K562 (cell line): ENCODE measurements at regions not wholly inside any gene's neighbourhood (a gene's known extent, or its start where the extent isn't known, plus 50 kb on each side); places are given as distances from the start of the nearest gene placed in this dataset.
A peak's percentile ranks its signal among the peaks of the same experiment; 100 is the strongest.

Experiments
- ATAC-seq: fragments of 200-7000 bp; cut with Tn5 transposase; 3 replicates; pipeline ENCODE4 v1.9.1; 2020; ENCODE audit warnings: moderate library complexity
- BruUV-seq: library from RNA; stranded (reverse); fragments of 400-500 nt; replicated peaks from 2 replicates; lab custom pipeline; 2021; lab: Mats Ljungman, UMichigan
- CTCF ChIA-PET: fragments of 300-600 bp; formaldehyde crosslinking; extraction: SDS; loops from one replicate; lab custom pipeline; 2021; ENCODE audit warnings: low intra/inter-chr PET ratio; lab: Yijun Ruan, JAX
- POLR2A ChIA-PET: fragments of 300-600, 350-650 bp; sonication (Branson Sonifier 250); formaldehyde crosslinking; extraction: SDS; loops from one replicate; lab custom pipeline; 2021; ENCODE audit warnings: antibody characterized with exemption, inconsistent platforms; lab: Yijun Ruan, JAX
- DNase-seq, 4 experiments: peaks; one replicate each; pipeline versions ENCODE4 v3.0.0 to v3.0.0-alpha.2; 2011 to 2018; ENCODE audit warnings: low spot score in 3 of 4, mixed read lengths in 3 of 4; ENCODE audit errors: extremely low read depth in 1 of 4
- FAIRE-seq: peaks from 2 replicates; lab custom pipeline; 2011; peaks lifted over from hg19 to GRCh38; lab: Jason Lieb, UNC
- H2AFZ ChIP-seq: 2 replicates; pipeline ENCODE4 v1.6.0; 2011; ENCODE audit warnings: low read depth, low read length, control low read depth, inconsistent platforms
- H3K27ac ChIP-seq: fragments of 200-600 bp; 3 replicates; pipeline ENCODE4 v1.8.0; 2011; ENCODE audit warnings: low read depth, mild to moderate bottlenecking, control low read depth, inconsistent platforms, low read length, moderate library complexity, mixed read lengths; ENCODE audit errors: extremely low read depth
- H3K27me3 ChIP-seq, 2 experiments: fragments of 300-600 bp in 1 of 2; 2 replicates in 1 of 2; 3 replicates in 1 of 2; pipeline versions ENCODE4 v1.6.0 to v1.8.0; 2011; ENCODE audit warnings: inconsistent platforms in 2 of 2, low read length in 2 of 2, mild to moderate bottlenecking in 1 of 2, mixed read lengths in 1 of 2, moderate library complexity in 1 of 2; ENCODE audit not compliant: control insufficient read depth in 2 of 2, insufficient read depth in 2 of 2
- H3K36me3 ChIP-seq: fragments of 300-600 bp; 3 replicates; pipeline ENCODE4 v1.8.0; 2011; ENCODE audit warnings: mild to moderate bottlenecking, low read length, inconsistent platforms; ENCODE audit not compliant: control insufficient read depth, insufficient read depth
- H3K4me1 ChIP-seq, 2 experiments: fragments of 200-600 bp in 1 of 2; replicated peaks in 1 of 2; 2 replicates in 1 of 2; 3 replicates in 1 of 2; pipeline versions ENCODE4 v1.5.1 to v1.8.0; 2011; ENCODE audit warnings: inconsistent platforms in 2 of 2, low read length in 2 of 2, mild to moderate bottlenecking in 1 of 2, mixed read lengths in 1 of 2, moderate library complexity in 1 of 2; ENCODE audit not compliant: control insufficient read depth in 2 of 2, insufficient read depth in 2 of 2
- H3K4me2 ChIP-seq: 2 replicates; pipeline ENCODE4 v1.6.1; 2011; ENCODE audit warnings: low read length, control low read depth, inconsistent platforms, mixed read lengths; ENCODE audit not compliant: insufficient read depth
- H3K4me3 ChIP-seq: fragments of 200-600 bp; sonication (generic), shearing (Covaris generic); 2 replicates; pipeline ENCODE4 v1.5.1; 2016; ENCODE audit warnings: control low read depth, inconsistent platforms
- H3K79me2 ChIP-seq: fragments of 200-600 bp; 3 replicates; pipeline ENCODE4 v1.8.0; 2011; ENCODE audit warnings: low read length, inconsistent platforms; ENCODE audit not compliant: control insufficient read depth, insufficient read depth
- H3K9ac ChIP-seq, 2 experiments: 2 replicates each; pipeline versions ENCODE4 v1.6.0 to v1.6.1; 2011; ENCODE audit warnings: low read depth in 2 of 2, low read length in 2 of 2, control low read depth in 1 of 2, inconsistent platforms in 1 of 2, mild to moderate bottlenecking in 1 of 2, mixed read lengths in 1 of 2; ENCODE audit not compliant: insufficient read depth in 1 of 2
- H3K9me1 ChIP-seq: one replicate; pipeline ENCODE4 v1.6.0; 2011; ENCODE audit warnings: inconsistent platforms, mild to moderate bottlenecking, low read length, moderate library complexity; ENCODE audit not compliant: control insufficient read depth, insufficient read depth
- H3K9me3 ChIP-seq: replicated peaks from 2 replicates; pipeline ENCODE4 v1.5.1; 2011; ENCODE audit warnings: low read depth, low read length, inconsistent platforms; ENCODE audit not compliant: control insufficient read depth, insufficient read depth
- H4K20me1 ChIP-seq: replicated peaks from 2 replicates; pipeline ENCODE4 v1.6.1; 2011; ENCODE audit warnings: low read length, inconsistent platforms, mixed read lengths; ENCODE audit not compliant: control insufficient read depth, insufficient read depth
- BCLAF1 ChIP-seq, 2 experiments: fragments of 450-650 bp in 1 of 2; IDR thresholded peaks; 2 replicates each; pipeline ENCODE4 v1.6.1; 2011 to 2017; ENCODE audit warnings: low read depth in 2 of 2, antibody characterized with exemption in 1 of 2, borderline replicate concordance in 1 of 2, low read length in 1 of 2, mild to moderate bottlenecking in 1 of 2, mixed read lengths in 1 of 2; ENCODE audit not compliant: control insufficient read depth in 1 of 2
- BRF1 ChIP-seq: IDR thresholded peaks from 3 replicates; pipeline ENCODE4 v1.6.1; 2011; ENCODE audit warnings: borderline replicate concordance, mild to moderate bottlenecking; ENCODE audit not compliant: insufficient read length; ENCODE audit errors: extremely low read depth
- DEAF1 ChIP-seq: fragments of 450-650 bp; formaldehyde crosslinking; IDR thresholded peaks from 2 replicates; pipeline ENCODE4 v1.4.0; 2020; ENCODE audit warnings: mild to moderate bottlenecking, moderate library complexity
- ETV5 ChIP-seq: sonication (generic); formaldehyde crosslinking; IDR thresholded peaks from 2 replicates; pipeline ENCODE4 v1.4.0; 2020; ENCODE audit warnings: low read depth, mild to moderate bottlenecking, missing genetic modification reagents
- JUND ChIP-seq, 2 experiments: IDR thresholded peaks; 2 replicates in 1 of 2; 3 replicates in 1 of 2; pipeline ENCODE4 v1.6.1; 2011; ENCODE audit warnings: borderline replicate concordance in 2 of 2, low read depth in 2 of 2, low read length in 2 of 2, improper control_type of control experiment in 1 of 2, missing biosample characterization in 1 of 2, missing genetic modification characterization in 1 of 2, missing genetic modification reagents in 1 of 2
- MYBL2 ChIP-seq, 2 experiments: fragments of 450-650 bp in 1 of 2; sonication (generic) in 1 of 2; formaldehyde crosslinking in 1 of 2; IDR thresholded peaks; 2 replicates each; pipeline versions ENCODE4 v1.6.1 to v1.8.1; 2017 to 2022; ENCODE audit warnings: borderline replicate concordance in 1 of 2, inconsistent platforms in 1 of 2, low read depth in 1 of 2, mild to moderate bottlenecking in 1 of 2, missing genetic modification reagents in 1 of 2, moderate library complexity in 1 of 2
- NFYB ChIP-seq: IDR thresholded peaks from 2 replicates; pipeline ENCODE4 v1.6.1; 2011; ENCODE audit warnings: mild to moderate bottlenecking, moderate library complexity; ENCODE audit not compliant: insufficient read length; ENCODE audit errors: extremely low read depth
- RBBP5 ChIP-seq: fragments of 200-600 bp; sonication (generic); IDR thresholded peaks from 2 replicates; pipeline ENCODE4 v1.6.1; 2012; ENCODE audit warnings: borderline replicate concordance, mild to moderate bottlenecking, low read length, control low read depth, inconsistent platforms; ENCODE audit not compliant: insufficient read depth, poor library complexity, severe bottlenecking
- SMARCA4 ChIP-seq: fragments of 450-650 bp; IDR thresholded peaks from 2 replicates; pipeline ENCODE4 v1.6.1; 2016
- TRIM24 ChIP-seq, 2 experiments: fragments of 450-650 bp; IDR thresholded peaks; 2 replicates each; pipeline ENCODE4 v1.6.1; 2016
- ZHX1 ChIP-seq: fragments of 150-350 bp; conservative IDR thresholded peaks from 2 replicates; pipeline ENCODE4 v1.6.1; 2014; ENCODE audit warnings: low read length
- ZNF75A ChIP-seq: fragments of 450-650 bp; formaldehyde crosslinking; IDR thresholded peaks from 2 replicates; pipeline ENCODE4 v1.4.0; 2020; ENCODE audit warnings: mild to moderate bottlenecking
- WGBS: fragments of 100-300 bp; shearing (Covaris generic); methylation state at CpG from one replicate; pipeline ENCODE4 v1.1.6; 2016; ENCODE audit warnings: low coverage, mixed read lengths; ENCODE audit not compliant: insufficient coverage; ENCODE audit errors: missing lambda C conversion rate; 5-methylcytosine and 5-hydroxymethylcytosine counted together
- in situ Hi-C: fragments of 300-500 bp; cut with MboI; formaldehyde crosslinking; loops from 4 replicates; pipeline ENCODE4 v1.15.0; 2018; ENCODE audit warnings: inconsistent platforms, mixed read lengths
- intact Hi-C: fragments of 100-400 bp; cut with micrococcal nuclease; formaldehyde crosslinking; loops from 2 replicates; pipeline ENCODE4 v1.14.2; 2022

- H3K36me3 ChIP-seq, result no peaks in the 10 kb centered on the region
- no TSS peak for BruUV-seq
- H4K20me1 ChIP-seq, result no peaks in the 10 kb centered on the region
- DNase-seq (no peak), ATAC-seq (no peak), FAIRE-seq (peak; percentile 11)
- ChIA-PET POLR2A (interaction anchor here (0.8 kb wide), 2 partner anchors 14 to 20 kb away, joined by 3 to 4 read pairs; no protein-coding TSS in a partner anchor), CTCF (no interaction called here)
- in situ Hi-C loops (no loop called here), intact Hi-C loops (no loop called here)
- TF ChIP-seq BCLAF1 (IDR thresholded peaks at IDR 0.05; ENCODE audit: borderline replicate concordance in 1 of 2, control insufficient read depth in 1 of 2, low read depth in 2 of 2, low read length in 1 of 2) (no peak), DEAF1 (CRISPR knock-in tag) (no peak), ETV5 (no peak), NFYB (no peak), RBBP5 (no peak), BRF1 (no peak), MYBL2 (IDR thresholded peaks at IDR 0.05; ENCODE audit: low read depth) (no peak), MYBL2 (CRISPR knock-in tag; IDR thresholded peaks at IDR 0.05; ENCODE audit: borderline replicate concordance) (no peak), TRIM24 (IDR thresholded peaks at IDR 0.05) (no peak), ZNF75A (CRISPR knock-in tag) (no peak), ZHX1 (no peak), SMARCA4 (no peak), JUND (IDR thresholded peaks at IDR 0.05; ENCODE audit: borderline replicate concordance, low read depth, low read length) (no peak), JUND (tag; IDR thresholded peaks at IDR 0.05; ENCODE audit: borderline replicate concordance, low read depth, low read length) (no peak)
- H3K4me3 ChIP-seq, result no peak overlapping the region
- no peaks in the 10 kb centered on the region; a peak in 1 of 5 replicates for H3K27me3 ChIP-seq
- H3K27ac ChIP-seq, result no peak overlapping the region
- H3K4me2 ChIP-seq, result no peak overlapping the region
- H3K9me1 ChIP-seq, result no peaks in the 10 kb centered on the region
- no peak overlapping the region for H3K9ac ChIP-seq
- no peaks in the 10 kb centered on the region for H3K4me1 ChIP-seq
- WGBS, result 16% methylated on average over 3 of the region's 3 CpGs
- no peaks in the 10 kb centered on the region for H3K79me2 ChIP-seq
- no peak overlapping the region for H2AFZ ChIP-seq
- no peaks in the 10 kb centered on the region for H3K9me3 ChIP-seq
Measured at GRCh38 chr1:113320972-113321680, 69.2 kb upstream of the MAGI3 start.
